ENCODE measurements at regions not wholly inside any gene's neighbourhood (a gene's known extent, or its start where the extent isn't known, plus 50 kb on each side); places are given as distances from the start of the nearest gene placed in this dataset.

GRCh38 chr9:8025551-8025950 lies 226.0 kb upstream of the DMAC1 start:
- WGBS, 4 donors: 47 to 66% (median 58%) methylated on average over 2 of the region's 2 CpGs
- intact Hi-C loops (cut with DNase I): no loop called here
- DNase-seq: no peak

GRCh38 chr9:8020186-8020585 lies 220.6 kb upstream of the DMAC1 start:
- Histone ChIP-seq H3K4me1 (replicated peaks in 1 of 2) (no peaks in the 10 kb centered on the region), H3K27me3 (no peaks in the 10 kb centered on the region), H3K27ac (no peak overlapping the region), H3K4me3 (no peak overlapping the region), H3K36me3 (replicated peaks in 1 of 2) (no peaks in the 10 kb centered on the region), H3K9me3 (replicated peaks in 1 of 3) (no peaks in the 10 kb centered on the region)
- intact Hi-C loops (cut with DNase I): no loop called here
- no peak for TF ChIP-seq POLR2A (IDR thresholded peaks at IDR 0.05)
- TF ChIP-seq CTCF (IDR thresholded peaks at IDR 0.05): no peak
- DNase-seq: no peak
- 38 to 60% (median 53%) methylated on average over 1 of the region's 1 CpG for WGBS, 4 donors

More at GRCh38 chr9:8025551-8025950, 226.0 kb upstream of the DMAC1 start:
- TF ChIP-seq POLR2A (IDR thresholded peaks at IDR 0.05) (no peak), CTCF (IDR thresholded peaks at IDR 0.05) (no peak)
- Histone ChIP-seq H3K9me3 (replicated peaks in 1 of 3) (no peaks in the 10 kb centered on the region), H3K4me3 (no peak overlapping the region), H3K4me1 (replicated peaks in 1 of 2) (no peaks in the 10 kb centered on the region), H3K27me3 (no peaks in the 10 kb centered on the region), H3K36me3 (replicated peaks in 1 of 2) (no peaks in the 10 kb centered on the region), H3K27ac (no peak overlapping the region)

- DNase-seq: no peak
- TF ChIP-seq POLR2A (IDR thresholded peaks at IDR 0.05) (no peak), CTCF (IDR thresholded peaks at IDR 0.05) (no peak)
- intact Hi-C loops (cut with DNase I): no loop called here
- no peaks in the 10 kb centered on the region for H3K27me3 ChIP-seq
- no peak overlapping the region for H3K4me3 ChIP-seq
- no peaks in the 10 kb centered on the region for H3K36me3 ChIP-seq (replicated peaks in 1 of 2)
- no peaks in the 10 kb centered on the region for H3K9me3 ChIP-seq (replicated peaks in 1 of 3)
- H3K4me1 ChIP-seq (replicated peaks in 1 of 2): no peaks in the 10 kb centered on the region
- no peak overlapping the region for H3K27ac ChIP-seq
- WGBS, 4 donors: 56 to 67% (median 60%) methylated on average over 3 of the region's 3 CpGs
These were observed 220.1 kb upstream of the DMAC1 start for GRCh38 chr9:8019636-8020035.

- Histone ChIP-seq H3K27me3 (no peaks in the 10 kb centered on the region), H3K27ac (no peak overlapping the region), H3K4me1 (replicated peaks in 1 of 2) (no peaks in the 10 kb centered on the region), H3K9me3 (replicated peaks in 1 of 3) (no peaks in the 10 kb centered on the region), H3K36me3 (replicated peaks in 1 of 2) (no peaks in the 10 kb centered on the region), H3K4me3 (no peak overlapping the region)
- intact Hi-C loops (cut with DNase I): no loop called here
- DNase-seq: no peak
- no peak for TF ChIP-seq CTCF (IDR thresholded peaks at IDR 0.05)
- no peak for TF ChIP-seq POLR2A (IDR thresholded peaks at IDR 0.05)
- WGBS, 4 donors: 67 to 87% (median 79%) methylated on average over 2 of the region's 2 CpGs
These were observed 215.6 kb upstream of the DMAC1 start for GRCh38 chr9:8014997-8015682.

Measured in adrenal gland (tissue), 9 donors.